ENCODE measurements at regions not wholly inside any gene's neighbourhood (a gene's known extent, or its start where the extent isn't known, plus 50 kb on each side); places are given as distances from the start of the nearest gene placed in this dataset.

DNA sequence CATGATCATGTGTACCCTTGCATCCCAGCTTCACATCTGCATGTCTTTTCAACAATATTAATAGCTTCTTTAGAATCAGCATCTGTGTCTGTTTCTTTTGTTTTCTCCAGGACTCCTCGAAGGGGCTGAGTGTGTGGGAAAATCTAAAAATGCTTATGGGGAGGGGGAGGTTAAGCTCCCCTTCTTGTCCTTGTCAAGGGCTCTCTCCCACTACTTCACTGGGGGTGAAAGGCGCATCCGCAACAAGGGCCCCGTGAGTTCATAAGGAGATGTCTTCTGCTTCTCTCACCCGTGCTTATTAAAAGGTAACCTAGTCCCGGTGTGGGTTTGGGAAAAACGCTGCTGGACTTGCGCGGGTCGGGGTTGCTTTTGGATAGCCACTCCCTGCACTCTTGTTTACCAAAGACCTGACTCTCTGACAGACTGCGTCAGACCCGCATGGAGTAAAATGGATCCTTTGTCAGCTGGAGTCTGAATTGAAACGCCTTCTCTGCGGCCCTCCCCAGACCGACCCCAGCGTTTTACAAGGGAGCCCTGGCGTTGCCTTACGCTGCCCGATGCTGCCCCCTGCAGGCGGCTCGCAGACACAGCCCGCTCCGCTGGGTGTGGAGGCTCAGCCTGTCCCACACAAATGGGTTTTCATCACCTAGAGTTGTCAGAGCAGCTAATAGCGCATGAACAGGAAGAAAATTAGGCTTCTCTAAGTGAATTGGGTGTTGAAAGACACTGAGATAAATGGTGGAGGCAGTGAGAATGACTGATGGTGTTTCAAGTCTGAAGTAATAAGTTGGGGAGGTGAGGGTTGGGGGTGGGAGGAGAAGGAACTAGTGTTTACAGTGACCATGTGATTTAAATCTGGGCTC lies 53.8 kb downstream of the IER5 start:
- peak; percentile 87 for DNase-seq (ENCODE audit: low read depth)

GRCh38 chr1:181143102-181143859 lies 54.8 kb downstream of the IER5 start:
- no peak for DNase-seq (ENCODE audit: low read depth)

GRCh38 chr1:181144238-181144637 lies 55.7 kb downstream of the IER5 start:
- no peak for DNase-seq (ENCODE audit: low read depth)

- DNase-seq (ENCODE audit: low read depth): no peak
Measured at GRCh38 chr1:181148636-181149035, 60.1 kb downstream of the IER5 start.

DNA sequence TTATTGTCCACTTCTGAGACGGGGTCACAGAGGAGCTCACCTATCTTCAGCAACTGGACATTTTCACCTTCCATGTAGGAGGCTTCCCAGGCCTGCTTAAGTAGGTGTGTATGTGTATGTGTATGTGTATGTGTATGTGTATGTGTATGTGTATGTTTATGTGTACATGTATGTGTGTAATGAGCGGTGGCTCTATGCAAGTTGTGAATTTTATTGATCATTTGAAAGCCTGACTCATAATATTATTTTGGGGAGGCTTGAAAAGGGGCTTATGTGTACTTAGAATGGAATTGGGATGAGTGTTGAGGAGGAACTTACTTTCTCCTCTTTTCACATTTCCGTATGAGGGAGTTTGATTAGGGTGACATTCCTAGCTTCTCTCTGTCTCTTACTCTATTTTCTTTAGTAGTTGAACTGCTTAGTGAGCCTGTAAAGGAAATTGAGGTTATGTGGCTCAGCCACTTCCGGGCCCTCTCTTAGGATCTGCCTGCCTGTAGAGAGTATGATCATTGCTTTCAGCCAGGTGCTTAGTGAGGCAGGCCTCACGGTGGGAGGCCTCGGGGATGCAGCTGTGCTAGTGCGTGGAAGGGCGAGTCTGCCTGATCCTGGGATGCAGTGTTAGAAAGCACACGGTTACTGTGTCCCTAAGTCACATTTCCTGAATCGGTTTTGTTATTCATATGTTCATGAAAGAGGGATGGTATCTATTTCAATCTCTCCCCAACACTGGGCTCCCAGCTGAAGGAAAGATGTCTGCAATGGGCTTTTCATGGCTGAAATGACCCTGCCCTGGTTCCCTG lies 61.0 kb downstream of the IER5 start:
- DNase-seq (ENCODE audit: low read depth): peak; percentile 26

DNA sequence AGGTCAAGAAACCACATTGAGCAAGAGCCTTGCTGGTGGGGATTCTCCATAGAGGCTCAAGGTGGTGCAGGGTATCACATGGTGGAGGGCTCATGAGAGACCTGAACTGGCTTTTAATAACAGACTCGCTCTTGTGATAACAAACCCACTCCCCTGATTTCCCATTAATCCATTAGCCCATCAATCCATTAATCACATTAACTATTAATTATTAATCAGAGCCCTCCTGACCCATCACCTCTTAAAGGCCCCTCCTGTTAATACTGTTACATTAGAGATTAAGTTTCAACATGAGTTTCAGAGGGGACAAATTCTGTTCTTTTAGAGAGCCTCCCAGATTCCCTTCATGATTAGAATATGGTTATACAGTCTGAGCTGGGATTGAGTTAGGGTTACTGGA lies 61.8 kb downstream of the IER5 start:
- no peak for DNase-seq (ENCODE audit: low read depth)

GRCh38 chr1:181150842-181151241 lies 62.3 kb downstream of the IER5 start:
- DNase-seq (ENCODE audit: low read depth): no peak

GRCh38 chr1:181151378-181152326 lies 63.2 kb downstream of the IER5 start:
- no peak for DNase-seq (ENCODE audit: low read depth)

DNA sequence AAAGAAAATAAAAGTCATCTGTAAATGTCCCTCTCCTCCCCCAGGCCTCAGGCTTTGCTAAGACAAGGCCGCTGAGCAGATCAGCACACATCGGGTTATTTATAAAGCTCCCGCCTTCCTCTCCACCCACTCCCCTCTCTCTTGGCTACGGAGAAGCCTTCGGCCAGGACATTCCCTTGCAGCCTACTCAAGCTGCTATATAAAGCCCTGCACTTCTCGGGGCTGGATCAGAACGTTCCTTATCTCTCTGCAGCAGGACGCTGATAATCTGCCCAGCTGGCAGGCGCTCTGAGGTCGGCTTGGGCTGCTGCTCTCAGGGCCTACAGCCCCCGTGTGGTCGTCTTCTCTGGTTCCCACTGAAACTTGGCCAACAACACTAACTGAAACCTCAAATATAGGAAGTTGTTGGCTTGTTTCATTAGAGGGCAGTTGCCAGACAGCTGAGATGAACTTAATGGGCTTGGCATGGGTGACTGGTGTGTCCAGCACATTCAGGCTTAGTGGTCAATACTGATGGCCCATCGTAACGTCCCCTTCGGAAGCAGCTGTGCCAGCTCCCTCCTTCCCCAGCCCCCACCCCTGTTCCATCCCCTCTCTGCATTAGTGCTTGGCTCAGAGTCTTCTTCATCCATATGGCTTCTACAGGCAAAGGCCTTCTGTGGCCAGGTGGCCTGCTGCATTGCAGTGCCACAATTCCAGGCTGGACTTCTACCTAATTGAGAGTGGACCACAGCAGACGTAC lies 64.6 kb downstream of the IER5 start:
- no peak for DNase-seq (ENCODE audit: low read depth)

GRCh38 chr1:181153634-181153961 lies 65.1 kb downstream of the IER5 start:
- no peak for DNase-seq (ENCODE audit: low read depth)

GRCh38 chr1:181155339-181155738 lies 66.8 kb downstream of the IER5 start:
- no peak for DNase-seq (ENCODE audit: low read depth)

- DNase-seq (ENCODE audit: low read depth): no peak
Measured at GRCh38 chr1:181159451-181160140, 71.1 kb downstream of the IER5 start.

- DNase-seq (ENCODE audit: low read depth): no peak
Measured at GRCh38 chr1:181160322-181160721, 71.8 kb downstream of the IER5 start.

DNA sequence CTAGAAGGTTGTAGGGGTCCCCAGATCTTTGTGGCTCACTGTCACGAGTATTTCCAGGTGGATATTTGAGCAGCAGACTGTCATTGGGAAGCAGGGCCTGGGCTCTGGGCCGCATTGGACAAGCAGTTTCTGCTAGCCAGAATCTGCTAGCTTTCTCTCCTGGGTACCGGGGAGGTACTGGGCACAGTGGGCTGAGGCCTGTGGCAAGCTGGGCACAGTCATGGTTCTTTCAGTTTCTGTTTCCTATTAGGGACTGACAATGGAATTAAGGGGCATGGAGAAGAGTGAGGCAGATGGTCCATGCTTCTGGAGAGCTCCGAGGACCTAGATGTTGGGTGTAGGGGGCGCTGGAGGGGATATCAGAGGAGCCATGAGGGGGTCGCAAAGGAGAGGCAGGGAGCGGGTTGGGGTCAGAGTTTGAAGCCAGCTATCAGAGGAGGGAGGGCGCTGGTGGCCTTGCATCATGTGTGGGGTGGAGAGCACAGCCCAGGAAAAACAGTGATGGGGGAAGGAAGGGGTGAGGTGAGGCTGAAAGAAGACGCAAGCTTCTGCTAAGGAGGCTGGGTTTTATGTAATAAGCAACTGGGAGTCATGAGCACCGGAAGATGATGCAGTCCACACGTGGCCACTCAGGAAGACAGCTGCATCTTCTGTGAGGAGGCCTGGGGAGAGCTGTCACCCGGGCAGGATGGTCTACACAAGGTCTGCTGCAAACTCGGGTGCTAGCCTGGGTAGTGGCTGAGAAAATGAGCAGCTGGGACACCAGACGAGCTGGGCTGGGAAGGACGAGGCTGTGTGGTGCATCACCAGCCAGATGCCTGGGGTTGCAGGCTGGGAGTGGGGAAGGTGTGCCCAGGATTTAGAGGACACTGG lies 72.7 kb downstream of the IER5 start:
- DNase-seq (ENCODE audit: low read depth): no peak

DNA sequence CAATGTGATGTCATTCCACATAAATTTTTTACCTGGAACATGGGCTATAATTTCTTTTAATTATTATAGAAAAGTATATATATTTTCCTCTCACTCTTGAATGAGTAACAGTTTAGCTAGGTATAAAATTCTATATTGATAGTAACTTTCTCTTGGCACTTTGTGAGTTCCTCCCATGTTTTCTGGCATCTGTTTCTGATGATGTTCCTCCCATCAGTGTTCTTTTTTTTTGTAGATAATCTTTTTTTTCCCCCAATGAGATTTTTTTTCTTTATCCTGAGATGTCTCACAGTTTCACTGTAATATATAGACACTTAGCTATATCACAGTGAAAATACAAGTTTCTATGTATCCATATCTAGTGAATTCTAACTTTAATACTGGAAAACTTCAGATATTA lies 75.2 kb downstream of the IER5 start:
- no peak for DNase-seq (ENCODE audit: low read depth)

DNA sequence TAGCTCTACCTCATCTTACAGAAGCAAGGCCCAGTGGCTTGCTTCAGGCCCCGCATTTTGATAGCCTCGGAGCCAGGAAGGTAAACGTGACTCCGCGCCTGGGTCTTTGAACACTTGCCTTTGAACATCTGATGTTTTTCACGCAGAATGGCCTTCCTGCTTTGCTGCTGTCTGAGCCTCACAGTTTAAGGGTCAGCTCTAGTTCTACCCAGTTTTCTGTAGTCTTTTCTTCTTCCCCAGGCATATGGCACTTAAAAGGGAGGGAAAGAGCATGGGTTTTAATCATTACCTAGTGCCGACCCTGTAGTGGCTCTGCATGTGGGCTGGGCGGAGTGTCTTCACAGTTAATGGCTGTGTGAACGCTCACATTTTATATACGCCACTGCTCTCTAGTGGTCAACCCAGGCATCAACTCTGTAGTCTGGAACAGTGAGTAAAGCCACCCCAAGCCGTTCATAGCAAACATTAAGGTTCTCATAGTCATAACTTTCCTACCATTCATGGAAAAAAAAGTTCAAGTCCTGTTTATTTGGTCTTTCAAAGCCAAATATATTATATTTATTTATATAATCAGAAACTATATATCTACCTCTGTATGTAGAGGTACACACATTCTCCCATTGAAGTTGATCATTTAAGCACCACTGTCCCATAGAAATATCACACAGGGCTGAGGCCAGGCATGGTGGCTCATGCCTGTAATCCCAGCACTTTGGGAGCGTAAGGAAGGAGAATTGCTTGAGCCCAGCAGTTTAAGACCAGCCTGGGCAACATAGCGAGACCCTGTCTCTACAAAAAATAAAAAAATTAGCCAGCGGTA lies 78.1 kb downstream of the IER5 start:
- DNase-seq (ENCODE audit: low read depth): peak; percentile 44

DNA sequence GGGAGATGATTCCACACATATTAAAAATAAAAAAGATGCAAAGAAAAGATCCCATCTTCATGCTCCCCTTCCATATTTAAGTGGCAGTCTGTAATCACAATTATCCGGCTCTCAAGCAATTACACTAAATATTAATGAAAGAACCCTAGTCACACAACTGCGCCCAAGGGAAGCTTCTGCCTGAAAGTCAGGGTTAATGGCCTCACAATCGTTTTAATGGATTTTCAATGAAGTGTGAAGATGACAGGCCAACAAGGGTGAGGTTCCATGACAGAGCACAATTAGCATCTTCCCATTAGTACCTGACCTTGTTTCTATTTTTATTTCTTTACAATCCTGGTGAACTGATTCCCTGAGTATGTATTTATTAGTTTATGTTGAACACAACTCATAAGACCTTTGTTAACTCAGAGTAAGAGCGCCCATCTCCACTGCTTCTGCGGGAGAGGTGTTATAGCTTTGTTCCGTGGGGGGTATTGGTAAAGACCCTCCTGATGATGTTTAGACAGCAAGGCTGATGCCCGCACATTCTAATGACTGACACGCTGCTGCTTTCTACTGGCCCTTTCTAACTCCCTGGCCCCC lies 80.9 kb downstream of the IER5 start:
- no peak for DNase-seq (ENCODE audit: low read depth)

DNA sequence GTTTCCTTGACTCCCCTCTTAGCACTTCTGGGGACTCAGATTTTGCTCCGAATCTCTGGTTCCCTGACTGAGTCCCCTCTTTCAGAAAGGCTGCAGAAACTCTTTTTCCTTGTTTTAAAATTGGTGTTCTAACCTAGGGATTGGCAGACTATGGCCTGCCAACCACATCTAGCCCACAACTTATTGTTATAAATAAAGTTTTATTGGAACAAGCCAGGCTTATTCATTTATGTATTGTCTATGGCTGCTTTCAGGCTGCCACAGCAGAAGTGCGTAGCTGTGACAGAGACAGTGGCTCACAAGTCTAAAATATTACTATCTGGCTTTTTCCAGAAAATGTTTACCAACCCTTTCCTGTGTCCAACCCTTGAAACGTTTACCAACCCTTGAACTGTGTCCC lies 81.7 kb downstream of the IER5 start:
- no peak for DNase-seq (ENCODE audit: low read depth)

Data from stimulated activated CD8-positive, alpha-beta memory T cell treated with anti-CD3 and anti-CD28 coated beads, Interleukin-7, amount 100 ng/mL, for 24 hours (primary cell).